ENCODE measurements at regions not wholly inside any gene's neighbourhood (a gene's known extent, or its start where the extent isn't known, plus 50 kb on each side); places are given as distances from the start of the nearest gene placed in this dataset.

- Histone ChIP-seq H3K27me3 (replicated peaks; ENCODE audit: insufficient read depth, low read depth, low read length, poor library complexity) (no peaks in the 10 kb centered on the region), H3K4me3 (ENCODE audit: low read depth, low read length, poor library complexity, severe bottlenecking) (no peak overlapping the region), H3K4me1 (ENCODE audit: insufficient read depth, low read length, poor library complexity, severe bottlenecking) (no peaks in the 10 kb centered on the region), H3K36me3 (ENCODE audit: insufficient read depth, low read length, poor library complexity, severe bottlenecking) (no peaks in the 10 kb centered on the region), H3K27ac (ENCODE audit: low read depth, low read length, poor library complexity, severe bottlenecking) (no peak overlapping the region), H3K9me3 (ENCODE audit: low read depth, low read length, poor library complexity, severe bottlenecking) (no peaks in the 10 kb centered on the region)
- ChIA-PET CTCF (no interaction called here), POLR2A (ENCODE audit: low non-redundant PET) (no interaction called here)
- TF ChIP-seq CTCF (conservative IDR thresholded peaks at IDR 0.05; ENCODE audit: low read depth, low read length) = no peak
- TF ChIP-seq EZH2 (IDR thresholded peaks at IDR 0.05; ENCODE audit: borderline replicate concordance, low read depth, low read length, poor library complexity, severe bottlenecking) = no peak
- intact Hi-C loops (cut with micrococcal nuclease; ENCODE audit: unreplicated experiment) = no loop called here
- no peak for DNase-seq (ENCODE audit: low spot score)
- BruUV-seq (replicated peaks) = no TSS peak
Measured at GRCh38 chr2:138125306-138126288, 161.3 kb downstream of the HNMT start.

- intact Hi-C loops (cut with micrococcal nuclease; ENCODE audit: unreplicated experiment) = no loop called here
- Histone ChIP-seq H3K27me3 (replicated peaks; ENCODE audit: insufficient read depth, low read depth, low read length, poor library complexity) (no peaks in the 10 kb centered on the region), H3K9me3 (ENCODE audit: low read depth, low read length, poor library complexity, severe bottlenecking) (no peaks in the 10 kb centered on the region), H3K4me1 (ENCODE audit: insufficient read depth, low read length, poor library complexity, severe bottlenecking) (no peaks in the 10 kb centered on the region), H3K27ac (ENCODE audit: low read depth, low read length, poor library complexity, severe bottlenecking) (no peak overlapping the region), H3K36me3 (ENCODE audit: insufficient read depth, low read length, poor library complexity, severe bottlenecking) (no peaks in the 10 kb centered on the region), H3K4me3 (ENCODE audit: low read depth, low read length, poor library complexity, severe bottlenecking) (no peak overlapping the region)
- no TSS peak for BruUV-seq (replicated peaks)
- DNase-seq (ENCODE audit: low spot score) = no peak
- ChIA-PET CTCF (no interaction called here), POLR2A (ENCODE audit: low non-redundant PET) (no interaction called here)
- TF ChIP-seq EZH2 (IDR thresholded peaks at IDR 0.05; ENCODE audit: borderline replicate concordance, low read depth, low read length, poor library complexity, severe bottlenecking) = no peak
- no peak for TF ChIP-seq CTCF (conservative IDR thresholded peaks at IDR 0.05; ENCODE audit: low read depth, low read length)
Measured at GRCh38 chr2:138132108-138132507, 167.8 kb downstream of the HNMT start.

GRCh38 chr2:138137949-138138348 lies 173.7 kb downstream of the HNMT start:
- no peak overlapping the region for H3K4me3 ChIP-seq (ENCODE audit: low read depth, low read length, poor library complexity, severe bottlenecking)
- BruUV-seq (replicated peaks) = no TSS peak
- H3K36me3 ChIP-seq (ENCODE audit: insufficient read depth, low read length, poor library complexity, severe bottlenecking) = no peaks in the 10 kb centered on the region
- DNase-seq (ENCODE audit: low spot score) = no peak
- CTCF ChIA-PET = no interaction called here
- H3K27me3 ChIP-seq (replicated peaks; ENCODE audit: insufficient read depth, low read depth, low read length, poor library complexity) = no peaks in the 10 kb centered on the region
- POLR2A ChIA-PET (ENCODE audit: low non-redundant PET) = no interaction called here
- TF ChIP-seq EZH2 (IDR thresholded peaks at IDR 0.05; ENCODE audit: borderline replicate concordance, low read depth, low read length, poor library complexity, severe bottlenecking) (no peak), CTCF (conservative IDR thresholded peaks at IDR 0.05; ENCODE audit: low read depth, low read length) (no peak)
- H3K27ac ChIP-seq (ENCODE audit: low read depth, low read length, poor library complexity, severe bottlenecking) = no peak overlapping the region
- intact Hi-C loops (cut with micrococcal nuclease; ENCODE audit: unreplicated experiment) = no loop called here
- no peaks in the 10 kb centered on the region for H3K9me3 ChIP-seq (ENCODE audit: low read depth, low read length, poor library complexity, severe bottlenecking)
- H3K4me1 ChIP-seq (ENCODE audit: insufficient read depth, low read length, poor library complexity, severe bottlenecking) = no peaks in the 10 kb centered on the region
